Uterus (tissue), 3 donors: ENCODE measurements at regions not wholly inside any gene's neighbourhood (a gene's known extent, or its start where the extent isn't known, plus 50 kb on each side); places are given as distances from the start of the nearest gene placed in this dataset.
"Not testable (repeated sequence)": the region's sequence is repeated elsewhere in the genome, so short reads cannot be mapped to it uniquely, and the experiment has no call there.

Experiments
- DNase-seq, 2 donors: peaks; one replicate each; pipeline ENCODE4 v3.0.0-alpha.2; 2019 to 2020
- H3K27ac ChIP-seq, 2 donors: fragments of 200-600 bp; sonication (generic); 1 replicate in 1 of 2; 2 replicates in 1 of 2; pipeline ENCODE4 v1.5.1; 2016 to 2018
- H3K27me3 ChIP-seq, 2 donors: fragments of 200-600 bp; sonication (generic); one replicate each; pipeline ENCODE4 v1.5.1; 2018 to 2019; ENCODE audit warnings: control low read depth in 1 of 2
- H3K36me3 ChIP-seq, 2 donors: fragments of 200-600 bp; sonication (generic); one replicate each; pipeline ENCODE4 v1.5.1; 2019; ENCODE audit warnings: control low read depth in 1 of 2
- H3K4me1 ChIP-seq, 2 donors: fragments of 200-600 bp; sonication (generic); one replicate each; pipeline ENCODE4 v1.5.1; 2018 to 2019; ENCODE audit warnings: control low read depth in 1 of 2
- H3K4me3 ChIP-seq, 2 donors: fragments of 200-600 bp; sonication (generic); 1 replicate in 1 of 2; 2 replicates in 1 of 2; pipeline ENCODE4 v1.5.1; 2018 to 2019; ENCODE audit warnings: mild to moderate bottlenecking in 1 of 2
- H3K9me3 ChIP-seq, 2 donors: fragments of 200-600 bp; sonication (generic); one replicate each; pipeline ENCODE4 v1.5.1; 2019; ENCODE audit warnings: control low read depth in 1 of 2
- POLR2A ChIP-seq, 2 donors: fragments of 450-650 bp; IDR thresholded peaks; one replicate each; pipeline ENCODE4 v1.6.1; 2016; ENCODE audit warnings: antibody characterized with exemption in 2 of 2, mild to moderate bottlenecking in 1 of 2, moderate library complexity in 1 of 2
- intact Hi-C: fragments of 100-400 bp; cut with DNase I; formaldehyde crosslinking; loops from one replicate; pipeline ENCODE4 v1.15.1; 2023; ENCODE audit warnings: low total_unique reads
- TF ChIP-seq, protein P1 (sequence below), 4 experiments: fragments of 200-600 bp in 2 of 4; fragments of 450-650 bp in 2 of 4; sonication (generic) in 2 of 4; IDR thresholded peaks; one replicate each; pipeline ENCODE4 v1.5.1; 2016 to 2019; ENCODE audit warnings: antibody characterized with exemption in 4 of 4, mild to moderate bottlenecking in 2 of 4, moderate library complexity in 1 of 4
- donor health status: DM: yes; HTN: yes; CAD: no.

DNA sequence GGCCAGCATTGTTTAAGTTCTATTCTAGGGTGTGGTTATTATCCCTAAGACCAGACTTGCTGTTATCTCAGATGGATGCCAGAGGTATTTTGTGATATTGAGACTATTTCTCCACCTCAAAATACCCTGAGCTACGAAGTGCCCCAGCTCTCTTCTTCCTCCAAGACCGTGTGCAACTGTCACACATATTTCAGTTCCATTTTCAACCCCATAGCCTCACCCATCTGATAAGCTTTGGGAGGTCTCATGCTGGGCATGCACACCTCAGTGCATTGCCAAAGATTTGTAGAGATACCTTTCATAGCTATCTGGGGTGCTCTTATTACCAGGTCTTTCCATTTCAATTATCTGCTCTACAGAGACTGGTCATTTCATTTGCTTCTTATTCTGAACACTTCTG lies 815.8 kb upstream of the EYS start:
- H3K9me3 ChIP-seq: no peaks in the 10 kb centered on the region
- H3K4me1 ChIP-seq: no peaks in the 10 kb centered on the region
- no peak overlapping the region for H3K4me3 ChIP-seq
- no peaks in the 10 kb centered on the region for H3K36me3 ChIP-seq
- no peak overlapping the region for H3K27ac ChIP-seq
- H3K27me3 ChIP-seq: no peaks in the 10 kb centered on the region
- no peak for DNase-seq
- intact Hi-C loops: no loop called here
- TF ChIP-seq POLR2A (IDR thresholded peaks at IDR 0.05): no peak
- TF ChIP-seq, protein P1, sequence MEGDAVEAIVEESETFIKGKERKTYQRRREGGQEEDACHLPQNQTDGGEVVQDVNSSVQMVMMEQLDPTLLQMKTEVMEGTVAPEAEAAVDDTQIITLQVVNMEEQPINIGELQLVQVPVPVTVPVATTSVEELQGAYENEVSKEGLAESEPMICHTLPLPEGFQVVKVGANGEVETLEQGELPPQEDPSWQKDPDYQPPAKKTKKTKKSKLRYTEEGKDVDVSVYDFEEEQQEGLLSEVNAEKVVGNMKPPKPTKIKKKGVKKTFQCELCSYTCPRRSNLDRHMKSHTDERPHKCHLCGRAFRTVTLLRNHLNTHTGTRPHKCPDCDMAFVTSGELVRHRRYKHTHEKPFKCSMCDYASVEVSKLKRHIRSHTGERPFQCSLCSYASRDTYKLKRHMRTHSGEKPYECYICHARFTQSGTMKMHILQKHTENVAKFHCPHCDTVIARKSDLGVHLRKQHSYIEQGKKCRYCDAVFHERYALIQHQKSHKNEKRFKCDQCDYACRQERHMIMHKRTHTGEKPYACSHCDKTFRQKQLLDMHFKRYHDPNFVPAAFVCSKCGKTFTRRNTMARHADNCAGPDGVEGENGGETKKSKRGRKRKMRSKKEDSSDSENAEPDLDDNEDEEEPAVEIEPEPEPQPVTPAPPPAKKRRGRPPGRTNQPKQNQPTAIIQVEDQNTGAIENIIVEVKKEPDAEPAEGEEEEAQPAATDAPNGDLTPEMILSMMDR (IDR thresholded peaks at IDR 0.05): no peak

DNA sequence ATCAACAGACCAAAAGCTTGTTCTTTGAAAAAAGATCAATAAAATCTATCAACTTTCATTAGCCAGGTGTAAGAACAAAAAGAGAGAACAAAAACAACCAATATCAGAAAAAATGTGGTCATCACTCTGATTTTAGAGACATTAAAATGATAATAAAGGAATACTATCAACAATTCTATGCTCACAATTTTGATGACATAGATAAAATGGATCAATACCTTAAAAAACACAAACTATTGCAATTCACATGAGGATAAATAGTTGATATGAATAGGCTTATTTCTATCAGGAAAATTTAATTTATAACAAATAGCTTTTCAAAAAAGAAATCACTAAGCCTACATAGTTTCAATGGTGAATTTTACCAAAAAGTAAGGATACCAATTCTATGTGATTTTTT lies 809.4 kb upstream of the EYS start:
- H3K27ac ChIP-seq: no peak overlapping the region
- H3K27me3 ChIP-seq: no peaks in the 10 kb centered on the region
- DNase-seq: no peak
- H3K4me1 ChIP-seq: no peaks in the 10 kb centered on the region
- TF ChIP-seq, protein P1 (IDR thresholded peaks at IDR 0.05): no peak
- TF ChIP-seq POLR2A (IDR thresholded peaks at IDR 0.05): no peak
- intact Hi-C loops: no loop called here
- no peak overlapping the region for H3K4me3 ChIP-seq
- no peaks in the 10 kb centered on the region for H3K9me3 ChIP-seq
- H3K36me3 ChIP-seq: no peaks in the 10 kb centered on the region

DNA sequence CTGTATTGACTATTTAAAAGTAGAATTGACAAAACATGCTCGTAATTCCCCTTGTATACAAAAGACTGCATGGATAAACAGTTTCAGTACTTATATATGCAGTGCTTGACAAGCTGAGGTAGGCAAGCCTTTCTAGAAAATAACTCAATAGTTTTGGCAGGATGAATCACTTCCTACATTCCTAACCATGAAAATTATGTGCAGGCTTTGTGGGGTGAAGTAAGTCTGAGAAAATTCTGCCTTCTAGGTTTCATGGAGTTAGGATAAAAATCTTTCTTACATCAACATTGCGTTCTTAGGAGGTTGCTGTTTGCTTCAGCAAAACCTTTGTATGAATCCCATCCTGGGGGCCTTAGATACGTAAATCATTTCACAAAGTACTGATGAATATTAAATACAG lies 801.4 kb upstream of the EYS start:
- H3K9me3 ChIP-seq: no peaks in the 10 kb centered on the region
- H3K4me3 ChIP-seq: no peak overlapping the region
- TF ChIP-seq, protein P1 (IDR thresholded peaks at IDR 0.05): no peak
- no peak for TF ChIP-seq POLR2A (IDR thresholded peaks at IDR 0.05)
- H3K27ac ChIP-seq: no peak overlapping the region
- intact Hi-C loops: no loop called here
- H3K4me1 ChIP-seq: no peaks in the 10 kb centered on the region
- DNase-seq: no peak
- no peaks in the 10 kb centered on the region for H3K36me3 ChIP-seq
- no peaks in the 10 kb centered on the region for H3K27me3 ChIP-seq

DNA sequence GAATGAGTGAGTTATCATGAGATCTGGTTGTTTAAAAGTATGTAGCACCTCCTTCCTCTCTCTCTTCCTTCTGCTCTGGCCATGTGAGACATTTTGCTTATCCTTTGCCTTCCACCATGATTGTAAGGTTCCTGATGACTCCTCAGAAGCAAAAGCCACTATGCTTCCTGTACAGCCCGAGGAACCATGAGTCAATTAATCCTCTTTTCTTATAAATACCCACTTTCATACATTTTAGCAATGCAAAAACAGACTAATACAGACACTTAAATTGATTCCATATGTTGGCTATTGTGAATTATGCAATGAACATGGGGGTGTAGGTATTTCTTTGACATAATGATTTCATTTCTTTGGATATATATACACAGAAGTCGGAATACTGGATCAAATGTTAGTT lies 792.8 kb upstream of the EYS start:
- Histone ChIP-seq H3K27me3 (no peaks in the 10 kb centered on the region), H3K36me3 (no peaks in the 10 kb centered on the region), H3K4me3 (no peak overlapping the region), H3K9me3 (no peaks in the 10 kb centered on the region), H3K4me1 (no peaks in the 10 kb centered on the region), H3K27ac (no peak overlapping the region)
- no peak for DNase-seq
- intact Hi-C loops: no loop called here
- no peak for TF ChIP-seq POLR2A (IDR thresholded peaks at IDR 0.05)
- TF ChIP-seq, protein P1 (IDR thresholded peaks at IDR 0.05): no peak

DNA sequence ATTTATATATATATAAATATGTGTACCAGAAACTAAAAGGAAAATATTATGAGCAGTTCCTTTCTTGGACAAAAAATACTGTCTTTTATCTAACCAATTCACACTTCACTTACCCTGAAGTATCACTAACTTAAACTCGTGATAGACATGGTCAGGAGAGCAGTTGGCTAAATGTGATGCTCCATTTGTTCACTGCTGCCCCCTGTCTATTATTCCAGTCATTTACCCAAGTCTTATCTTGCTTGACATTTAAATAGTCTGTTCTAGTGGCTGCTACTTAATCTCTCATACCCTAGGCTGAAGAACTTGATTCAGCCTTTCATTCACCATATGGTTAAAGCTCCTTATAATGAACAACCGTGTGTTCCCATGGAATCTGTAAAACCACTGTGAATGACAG lies 789.6 kb upstream of the EYS start:
- Histone ChIP-seq H3K36me3 (no peaks in the 10 kb centered on the region), H3K4me1 (no peaks in the 10 kb centered on the region), H3K27me3 (no peaks in the 10 kb centered on the region), H3K9me3 (no peaks in the 10 kb centered on the region), H3K27ac (no peak overlapping the region), H3K4me3 (no peak overlapping the region)
- DNase-seq: no peak
- TF ChIP-seq, protein P1 (IDR thresholded peaks at IDR 0.05): no peak
- no peak for TF ChIP-seq POLR2A (IDR thresholded peaks at IDR 0.05)
- intact Hi-C loops: no loop called here

DNA sequence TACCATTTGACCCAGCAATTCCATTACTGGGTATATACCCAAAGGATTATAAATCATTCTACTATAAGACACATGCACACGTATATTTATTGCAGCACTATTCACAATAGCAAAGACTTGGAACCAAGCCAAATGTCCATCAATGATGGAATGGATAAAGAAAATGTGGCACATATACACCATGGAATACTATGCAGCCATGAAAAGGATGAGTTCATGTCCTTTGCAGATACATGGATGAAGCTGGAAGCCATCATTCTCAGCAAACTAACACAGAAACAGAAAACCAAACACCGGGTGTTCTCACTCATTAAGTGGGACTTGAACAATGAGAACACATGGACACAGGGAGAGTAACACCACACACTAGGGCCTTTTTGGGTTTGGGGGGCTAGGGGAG lies 787.6 kb upstream of the EYS start:
- not testable (repeated sequence) for H3K36me3 ChIP-seq

More for the DNA sequence above, 787.6 kb upstream of the EYS start:
- intact Hi-C loops, DNase-seq, H3K4me3 ChIP-seq, H3K4me1 ChIP-seq, H3K27me3 ChIP-seq, H3K27ac ChIP-seq, H3K9me3 ChIP-seq: not testable (repeated sequence)
